Mucosa of descending colon (tissue), 3 donors: ENCODE measurements at regions not wholly inside any gene's neighbourhood (a gene's known extent, or its start where the extent isn't known, plus 50 kb on each side); places are given as distances from the start of the nearest gene placed in this dataset.
"Not testable (repeated sequence)": the region's sequence is repeated elsewhere in the genome, so short reads cannot be mapped to it uniquely, and the experiment has no call there.

ENCODE experiments used
- ATAC-seq: fragments of 200-7000 bp; cut with Tn5 transposase; one replicate; pipeline ENCODE4 v1.9.1; 2020; ENCODE audit warnings: mild to moderate bottlenecking, moderate library complexity
- DNase-seq, 3 donors: peaks; one replicate each; pipeline ENCODE4 v3.0.0-alpha.2; 2020
- H3K36me3 ChIP-seq: fragments of 200-600 bp; one replicate; pipeline ENCODE4 v1.8.0; 2021; ENCODE audit warnings: low read depth, mild to moderate bottlenecking
- H3K4me1 ChIP-seq: fragments of 200-600 bp; one replicate; pipeline ENCODE4 v1.8.0; 2021; ENCODE audit warnings: low read depth, mild to moderate bottlenecking
- H3K4me3 ChIP-seq: fragments of 200-600 bp; one replicate; pipeline ENCODE4 v1.8.0; 2021; ENCODE audit warnings: mild to moderate bottlenecking
- H3K9me3 ChIP-seq: fragments of 200-600 bp; one replicate; pipeline ENCODE4 v1.8.0; 2021; ENCODE audit warnings: mild to moderate bottlenecking
- intact Hi-C, 2 donors: fragments of 100-400 bp; cut with DNase I in 1 of 2; cut with micrococcal nuclease in 1 of 2; formaldehyde crosslinking; loops; one replicate each; pipeline versions ENCODE4 v1.11.0 to v1.11.1; 2022; cut with DNase I, micrococcal nuclease
- donor health status: DM: no; HTN: no; CAD: no; lungs with moderate emphysema.
- donor health status: DM: no; HTN: no; CAD: no.
- donor health status: DM: no; HTN: yes; CAD: no.

DNA sequence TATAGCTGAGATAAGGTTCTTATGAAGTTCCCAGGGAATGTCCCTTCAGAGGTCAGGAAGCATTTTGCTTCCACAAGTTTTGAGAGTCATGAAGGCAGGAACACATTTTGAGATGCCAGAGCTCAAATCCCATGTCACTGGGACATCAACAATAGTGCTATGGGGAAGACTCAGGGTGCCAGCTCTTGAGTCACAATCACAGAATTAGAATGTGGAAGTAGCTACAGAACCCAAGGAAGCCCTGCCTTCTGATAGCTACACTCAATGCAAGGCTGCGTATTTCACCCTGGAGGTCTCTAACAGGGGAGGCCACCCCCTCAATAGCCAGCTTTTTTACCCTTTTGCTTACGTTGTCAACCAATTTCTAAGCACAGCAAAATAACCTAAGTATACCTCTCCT is 141.3 kb downstream of the FAM72B start:
- ATAC-seq, H3K36me3 ChIP-seq, intact Hi-C loops: not testable (repeated sequence)

DNA sequence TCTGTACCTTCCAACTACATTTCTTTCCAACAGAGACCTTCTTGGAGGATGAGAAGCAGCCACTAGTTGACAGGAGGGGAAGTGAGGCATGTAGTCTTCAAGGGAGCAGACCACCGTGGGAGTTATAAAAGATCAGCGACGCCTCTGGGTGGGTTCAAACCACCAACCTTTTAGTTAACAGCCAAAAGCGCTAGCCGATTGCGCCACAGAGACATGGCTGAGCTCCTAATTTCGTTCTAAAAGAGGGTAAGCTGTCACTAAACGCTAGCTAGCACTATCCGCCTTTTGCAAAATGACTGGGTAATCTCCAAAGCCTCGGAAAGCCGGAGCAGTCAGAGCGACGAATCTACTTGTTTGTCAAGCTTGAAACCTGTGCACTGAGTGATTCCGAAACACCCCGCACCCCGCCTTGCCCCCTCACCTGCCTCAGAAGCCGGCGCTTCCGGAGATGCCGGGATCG is 135.8 kb downstream of the FAM72B start:
- H3K36me3 ChIP-seq, intact Hi-C loops, H3K4me3 ChIP-seq, H3K9me3 ChIP-seq, ATAC-seq, DNase-seq, H3K4me1 ChIP-seq: not testable (repeated sequence)

More for the DNA sequence above, 141.3 kb downstream of the FAM72B start:
- not testable (repeated sequence) for H3K4me3 ChIP-seq, H3K9me3 ChIP-seq, H3K4me1 ChIP-seq, DNase-seq

DNA sequence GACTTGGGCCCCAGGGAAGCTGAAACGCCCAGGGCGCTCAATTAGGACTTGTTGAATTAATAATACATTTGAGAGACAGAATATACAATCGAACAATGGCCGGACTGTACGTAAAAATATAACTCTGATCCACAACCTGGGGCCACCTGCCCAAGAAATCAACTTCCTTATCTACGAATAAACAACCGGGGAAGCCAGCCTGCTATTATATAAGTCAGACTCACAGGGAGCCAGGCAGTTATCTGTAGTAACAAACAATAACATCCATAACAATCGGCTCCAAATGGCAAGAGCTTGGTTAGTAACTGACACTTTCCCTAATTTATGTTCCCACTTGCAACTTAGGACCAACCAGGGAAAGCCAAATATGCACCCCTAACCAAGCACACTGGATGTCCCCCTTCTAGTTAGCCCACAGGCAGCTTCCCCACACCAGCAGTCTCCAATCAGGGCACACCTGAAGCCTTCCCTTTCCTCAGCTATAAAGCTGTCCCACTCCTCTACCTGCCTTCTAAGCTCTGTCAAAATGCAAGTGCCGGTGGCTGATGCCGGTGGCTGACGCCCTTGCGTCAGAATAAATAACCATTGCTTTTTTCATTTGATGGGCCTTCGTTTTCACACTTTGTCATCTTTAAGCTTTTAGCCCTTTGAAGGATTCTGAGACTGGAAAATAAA is 135.2 kb downstream of the FAM72B start:
- H3K9me3 ChIP-seq, DNase-seq, H3K4me3 ChIP-seq, H3K36me3 ChIP-seq, intact Hi-C loops, ATAC-seq, H3K4me1 ChIP-seq: not testable (repeated sequence)

DNA sequence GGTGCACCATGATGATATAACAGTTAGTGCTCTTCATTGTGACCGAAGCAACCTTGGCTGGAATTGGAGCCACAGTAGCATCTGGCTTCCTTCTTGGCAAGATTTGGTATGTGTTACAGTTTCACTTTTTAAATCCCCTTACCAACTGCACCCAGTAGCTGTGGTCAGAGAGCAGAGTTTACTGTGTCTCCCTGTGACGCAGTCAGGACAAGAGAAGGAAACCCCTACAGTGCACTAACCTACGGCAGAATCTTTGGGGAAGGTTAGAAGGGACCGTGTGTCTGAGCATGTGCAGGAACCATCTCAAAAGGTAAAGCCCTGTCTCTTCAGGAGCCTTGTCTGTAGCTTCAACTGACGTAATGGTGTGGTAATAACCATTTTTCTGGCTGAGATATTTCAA is 134.0 kb downstream of the FAM72B start:
- H3K4me3 ChIP-seq, intact Hi-C loops, H3K4me1 ChIP-seq, DNase-seq, H3K36me3 ChIP-seq, ATAC-seq, H3K9me3 ChIP-seq: not testable (repeated sequence)

DNA sequence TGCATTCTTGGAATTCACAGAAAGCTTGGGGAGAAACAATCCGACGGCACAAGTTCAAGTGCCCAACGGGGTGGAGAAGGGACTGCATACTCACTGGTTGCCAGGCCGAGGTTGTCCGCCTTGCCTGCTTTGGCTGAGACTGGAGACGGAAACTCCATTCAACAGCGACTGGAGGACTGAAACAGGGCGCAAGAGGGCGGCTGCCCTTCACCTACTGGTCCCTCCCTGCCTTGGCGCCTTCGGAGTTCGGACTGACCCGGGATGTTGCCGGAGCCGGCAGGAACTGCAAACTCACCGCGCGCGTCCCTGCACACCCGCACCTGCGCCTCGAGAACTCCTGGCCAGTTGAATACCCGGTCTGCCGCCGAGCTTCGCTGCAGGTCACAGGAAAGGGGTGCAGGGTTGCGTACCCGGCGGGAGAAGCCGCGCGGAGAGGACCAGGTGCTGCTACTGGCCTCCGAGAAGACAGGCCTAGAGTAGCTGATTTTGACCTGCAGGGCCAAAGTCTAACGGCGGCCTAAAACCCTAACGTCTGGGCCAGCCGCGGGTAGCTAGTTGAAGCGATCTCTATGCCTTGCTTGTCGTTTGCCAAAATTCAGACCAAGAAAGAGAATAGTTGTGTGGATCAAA is 132.9 kb downstream of the FAM72B start:
- DNase-seq, H3K36me3 ChIP-seq, ATAC-seq, H3K4me3 ChIP-seq, H3K4me1 ChIP-seq, intact Hi-C loops, H3K9me3 ChIP-seq: not testable (repeated sequence)

DNA sequence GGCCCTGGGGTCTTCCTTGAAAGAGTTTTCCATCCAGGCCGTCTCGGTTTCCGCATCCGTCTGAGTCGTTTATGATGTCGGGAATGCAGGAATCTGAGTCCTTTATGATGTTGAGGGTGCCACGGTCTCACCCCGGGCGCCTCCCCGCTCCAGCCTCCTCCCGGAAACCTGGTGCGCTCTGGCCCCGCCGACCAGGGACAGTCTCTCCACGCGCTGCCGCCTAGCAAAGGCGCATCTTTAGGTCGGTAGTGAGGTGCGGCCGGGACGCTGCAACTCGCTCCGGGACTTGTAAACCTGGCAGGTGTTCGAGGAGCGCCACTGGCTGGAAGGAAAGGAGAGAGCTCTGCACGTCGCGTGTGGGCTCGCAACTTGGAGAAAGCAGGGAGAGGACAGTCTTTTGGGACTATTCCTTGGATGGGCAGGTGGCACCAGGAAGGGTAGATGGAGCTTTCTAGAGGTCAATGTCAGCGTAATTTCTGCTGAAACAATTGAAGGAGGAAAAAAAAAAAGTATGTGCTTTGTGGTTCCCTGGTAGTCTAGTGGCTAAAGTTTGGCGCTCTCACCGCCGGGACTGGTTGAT is 132.0 kb downstream of the FAM72B start:
- H3K4me1 ChIP-seq, H3K9me3 ChIP-seq, DNase-seq, H3K36me3 ChIP-seq, intact Hi-C loops, H3K4me3 ChIP-seq: not testable (repeated sequence)
- ATAC-seq: peak; percentile 55

DNA sequence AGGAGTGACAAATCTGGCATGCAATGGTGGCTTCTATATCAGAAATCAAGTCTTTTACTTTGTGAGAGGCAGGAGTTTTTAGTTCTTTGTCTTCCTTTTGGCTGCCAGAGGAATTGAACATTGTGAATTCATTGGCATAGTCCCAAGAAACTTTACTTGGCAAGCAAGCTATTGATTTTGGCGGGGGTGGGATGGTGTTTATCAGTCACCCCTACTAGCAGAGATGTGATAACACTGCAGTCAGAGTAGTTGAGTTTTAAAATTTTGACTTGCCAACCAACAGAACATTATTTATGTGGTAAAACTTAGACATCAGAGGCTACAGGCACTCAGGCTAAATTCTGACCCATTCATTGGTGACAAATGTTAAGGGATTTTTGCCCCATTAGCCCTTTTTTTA is 129.2 kb downstream of the FAM72B start:
- DNase-seq, H3K4me3 ChIP-seq, H3K36me3 ChIP-seq, intact Hi-C loops, H3K9me3 ChIP-seq, ATAC-seq, H3K4me1 ChIP-seq: not testable (repeated sequence)

DNA sequence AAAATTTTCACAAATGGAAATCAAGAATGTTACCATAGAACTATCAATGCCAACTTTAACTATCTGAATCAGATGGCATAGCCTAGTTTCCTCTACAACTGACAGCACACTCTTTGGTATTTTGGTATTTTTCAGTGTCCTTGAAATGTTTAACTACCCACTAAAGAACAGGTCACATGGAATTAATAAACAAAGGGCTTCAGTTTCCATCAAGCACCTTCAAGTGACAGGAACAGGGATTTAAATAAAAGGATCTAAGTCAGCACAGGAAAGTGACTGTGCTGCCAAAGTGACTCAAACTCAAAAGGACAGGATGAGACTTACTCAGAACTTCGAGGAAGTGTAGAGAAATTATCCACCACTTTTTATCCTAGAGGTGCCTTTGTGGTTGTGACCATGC is 117.2 kb downstream of the FAM72B start:
- intact Hi-C loops, H3K36me3 ChIP-seq, H3K4me1 ChIP-seq, ATAC-seq, DNase-seq, H3K4me3 ChIP-seq, H3K9me3 ChIP-seq: not testable (repeated sequence)

DNA sequence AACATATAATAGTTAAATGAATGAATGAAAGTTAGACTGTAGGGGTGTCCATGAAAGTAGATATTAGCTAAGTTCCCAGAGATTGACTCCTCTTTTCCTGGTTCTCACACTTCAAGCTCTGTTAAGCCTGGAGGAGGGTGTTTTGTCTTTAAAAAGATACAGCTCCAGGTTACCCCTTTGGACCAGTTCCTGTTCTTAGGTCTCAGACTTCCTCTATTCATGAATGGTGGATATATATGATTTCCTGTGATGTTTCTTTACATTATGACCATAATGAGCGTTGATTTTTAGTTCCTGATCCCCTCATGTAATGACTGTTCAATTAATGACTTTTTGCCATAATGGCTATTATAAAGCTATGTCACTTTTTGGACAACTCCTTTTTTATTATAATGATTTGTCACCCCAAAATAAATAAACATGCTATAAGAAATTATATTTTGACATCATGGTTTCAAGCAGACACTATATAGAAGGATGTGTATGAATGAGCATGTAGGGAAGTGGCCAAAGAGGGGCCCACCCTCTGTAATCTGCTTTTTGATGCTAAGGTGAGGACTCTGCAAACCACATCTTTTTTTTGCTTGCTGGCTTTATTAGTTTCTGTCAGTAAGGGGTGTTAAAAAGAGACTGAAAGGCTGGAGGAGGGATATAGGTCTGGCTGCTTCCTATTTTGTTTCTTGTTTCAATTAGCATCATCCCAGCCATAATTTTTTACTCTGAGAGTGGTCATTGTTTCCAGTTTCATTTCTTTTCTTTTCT is 115.2 kb downstream of the FAM72B start:
- H3K9me3 ChIP-seq, H3K4me3 ChIP-seq, intact Hi-C loops, ATAC-seq, H3K36me3 ChIP-seq, DNase-seq, H3K4me1 ChIP-seq: not testable (repeated sequence)

DNA sequence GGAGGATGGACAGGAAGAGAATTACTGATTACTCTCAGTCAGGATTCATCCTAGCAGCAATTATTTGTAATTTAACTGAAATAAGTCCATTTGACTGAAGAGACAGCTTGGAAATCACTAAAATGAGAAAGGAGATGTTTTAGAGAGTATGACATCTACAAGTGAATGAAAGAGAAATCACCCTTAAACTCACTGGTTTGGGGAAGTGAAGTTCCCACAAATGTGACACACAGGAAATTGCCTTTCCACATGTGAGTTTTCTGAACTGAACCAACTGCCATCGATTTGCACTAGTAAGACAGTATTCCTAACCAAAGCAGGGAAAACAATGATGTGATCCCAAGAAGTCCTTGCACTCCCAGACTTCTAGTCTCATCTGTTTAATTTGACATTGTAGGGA is 110.3 kb downstream of the FAM72B start:
- H3K9me3 ChIP-seq, ATAC-seq, H3K4me1 ChIP-seq, DNase-seq, intact Hi-C loops, H3K36me3 ChIP-seq, H3K4me3 ChIP-seq: not testable (repeated sequence)

DNA sequence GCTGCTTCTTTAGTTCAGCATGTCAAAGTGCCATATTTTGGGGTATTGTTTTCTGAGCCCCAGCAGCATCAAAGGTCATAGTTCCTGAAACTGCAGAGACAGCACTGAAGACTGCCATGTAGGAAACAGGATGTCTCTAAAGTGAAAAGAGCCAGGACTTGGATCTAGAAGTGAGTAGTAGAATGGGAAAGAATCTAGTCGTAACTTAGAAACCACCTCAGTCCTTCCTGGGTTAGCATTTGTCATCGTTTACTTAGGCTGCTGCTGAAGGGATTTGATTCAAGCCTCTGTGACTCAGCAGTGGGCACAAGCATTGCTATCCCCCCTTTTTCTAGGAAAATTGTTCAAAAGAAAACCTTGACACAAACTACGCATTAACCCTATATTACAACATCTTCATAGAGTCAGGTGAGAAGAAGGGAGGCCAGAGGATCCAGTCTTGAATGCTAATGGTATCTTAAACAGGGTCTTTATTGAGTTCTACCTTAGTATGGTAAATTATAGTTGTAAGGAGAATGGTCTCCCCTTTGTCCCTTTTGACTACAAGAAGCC is 108.8 kb downstream of the FAM72B start:
- DNase-seq, intact Hi-C loops, ATAC-seq, H3K4me1 ChIP-seq, H3K9me3 ChIP-seq, H3K36me3 ChIP-seq, H3K4me3 ChIP-seq: not testable (repeated sequence)

DNA sequence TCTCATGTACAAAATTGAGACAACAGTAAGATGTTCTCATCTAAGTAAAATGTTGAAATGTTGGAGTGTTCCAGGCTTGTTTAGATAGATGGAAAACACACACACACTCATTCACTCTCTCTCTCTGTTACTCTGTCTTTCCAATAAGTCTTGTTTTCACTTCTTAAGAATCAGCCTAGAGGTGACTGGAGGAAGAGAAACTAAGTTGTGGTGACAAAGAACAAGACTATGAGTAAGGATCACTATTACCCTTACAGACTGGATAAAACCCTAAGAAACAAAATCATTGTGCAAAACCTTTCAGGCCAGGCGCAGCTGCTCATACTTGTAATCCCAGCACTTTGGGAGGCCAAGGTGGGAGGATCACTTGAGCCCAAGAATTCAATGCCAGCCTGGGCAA is 107.5 kb downstream of the FAM72B start:
- peak; percentile 37 for ATAC-seq
- DNase-seq, H3K9me3 ChIP-seq, H3K4me1 ChIP-seq, H3K36me3 ChIP-seq, intact Hi-C loops, H3K4me3 ChIP-seq: not testable (repeated sequence)

DNA sequence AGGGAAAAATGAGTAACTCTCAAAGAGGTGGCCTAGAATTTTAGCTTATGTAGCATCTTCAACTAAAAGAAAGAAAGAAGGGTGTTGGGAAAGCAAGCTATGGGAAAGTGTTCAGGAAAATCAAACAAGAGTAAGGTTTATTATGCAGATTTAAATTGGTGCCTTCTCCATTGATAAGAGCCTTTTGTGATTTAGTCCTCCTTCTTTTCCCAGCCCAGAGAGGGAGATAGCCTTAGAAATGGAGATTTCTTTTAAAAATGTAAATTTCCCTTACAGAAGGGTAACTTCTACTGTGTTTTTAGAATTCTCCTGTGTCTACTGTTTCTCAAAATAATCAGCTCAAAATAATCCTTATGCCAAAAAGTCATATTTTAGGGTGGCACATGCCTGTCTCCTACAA is 104.5 kb downstream of the FAM72B start:
- H3K36me3 ChIP-seq, intact Hi-C loops, H3K9me3 ChIP-seq, DNase-seq, ATAC-seq, H3K4me1 ChIP-seq, H3K4me3 ChIP-seq: not testable (repeated sequence)
